K562 (cell line): ENCODE measurements at regions not wholly inside any gene's neighbourhood (a gene's known extent, or its start where the extent isn't known, plus 50 kb on each side); places are given as distances from the start of the nearest gene placed in this dataset.

Experiments
- ATAC-seq: fragments of 200-7000 bp; cut with Tn5 transposase; 3 replicates; pipeline ENCODE4 v1.9.1; 2020; ENCODE audit warnings: moderate library complexity
- BruUV-seq: library from RNA; stranded (reverse); fragments of 400-500 nt; replicated peaks from 2 replicates; lab custom pipeline; 2021; lab: Mats Ljungman, UMichigan
- CTCF ChIA-PET: fragments of 300-600 bp; formaldehyde crosslinking; extraction: SDS; loops from one replicate; lab custom pipeline; 2021; ENCODE audit warnings: low intra/inter-chr PET ratio; lab: Yijun Ruan, JAX
- POLR2A ChIA-PET: fragments of 300-600, 350-650 bp; sonication (Branson Sonifier 250); formaldehyde crosslinking; extraction: SDS; loops from one replicate; lab custom pipeline; 2021; ENCODE audit warnings: antibody characterized with exemption, inconsistent platforms; lab: Yijun Ruan, JAX
- DNase-seq, 4 experiments: peaks; one replicate each; pipeline versions ENCODE4 v3.0.0 to v3.0.0-alpha.2; 2011 to 2018; ENCODE audit warnings: low spot score in 3 of 4, mixed read lengths in 3 of 4; ENCODE audit errors: extremely low read depth in 1 of 4
- FAIRE-seq: peaks from 2 replicates; lab custom pipeline; 2011; peaks lifted over from hg19 to GRCh38; lab: Jason Lieb, UNC
- H2AFZ ChIP-seq: 2 replicates; pipeline ENCODE4 v1.6.0; 2011; ENCODE audit warnings: low read depth, low read length, control low read depth, inconsistent platforms
- H3K27ac ChIP-seq: fragments of 200-600 bp; 3 replicates; pipeline ENCODE4 v1.8.0; 2011; ENCODE audit warnings: low read depth, mild to moderate bottlenecking, control low read depth, inconsistent platforms, low read length, moderate library complexity, mixed read lengths; ENCODE audit errors: extremely low read depth
- H3K27me3 ChIP-seq, 2 experiments: fragments of 300-600 bp in 1 of 2; 2 replicates in 1 of 2; 3 replicates in 1 of 2; pipeline versions ENCODE4 v1.6.0 to v1.8.0; 2011; ENCODE audit warnings: inconsistent platforms in 2 of 2, low read length in 2 of 2, mild to moderate bottlenecking in 1 of 2, mixed read lengths in 1 of 2, moderate library complexity in 1 of 2; ENCODE audit not compliant: control insufficient read depth in 2 of 2, insufficient read depth in 2 of 2
- H3K36me3 ChIP-seq: fragments of 300-600 bp; 3 replicates; pipeline ENCODE4 v1.8.0; 2011; ENCODE audit warnings: mild to moderate bottlenecking, low read length, inconsistent platforms; ENCODE audit not compliant: control insufficient read depth, insufficient read depth
- H3K4me1 ChIP-seq, 2 experiments: fragments of 200-600 bp in 1 of 2; replicated peaks in 1 of 2; 2 replicates in 1 of 2; 3 replicates in 1 of 2; pipeline versions ENCODE4 v1.5.1 to v1.8.0; 2011; ENCODE audit warnings: inconsistent platforms in 2 of 2, low read length in 2 of 2, mild to moderate bottlenecking in 1 of 2, mixed read lengths in 1 of 2, moderate library complexity in 1 of 2; ENCODE audit not compliant: control insufficient read depth in 2 of 2, insufficient read depth in 2 of 2
- H3K4me2 ChIP-seq: 2 replicates; pipeline ENCODE4 v1.6.1; 2011; ENCODE audit warnings: low read length, control low read depth, inconsistent platforms, mixed read lengths; ENCODE audit not compliant: insufficient read depth
- H3K4me3 ChIP-seq: fragments of 200-600 bp; sonication (generic), shearing (Covaris generic); 2 replicates; pipeline ENCODE4 v1.5.1; 2016; ENCODE audit warnings: control low read depth, inconsistent platforms
- H3K79me2 ChIP-seq: fragments of 200-600 bp; 3 replicates; pipeline ENCODE4 v1.8.0; 2011; ENCODE audit warnings: low read length, inconsistent platforms; ENCODE audit not compliant: control insufficient read depth, insufficient read depth
- H3K9ac ChIP-seq, 2 experiments: 2 replicates each; pipeline versions ENCODE4 v1.6.0 to v1.6.1; 2011; ENCODE audit warnings: low read depth in 2 of 2, low read length in 2 of 2, control low read depth in 1 of 2, inconsistent platforms in 1 of 2, mild to moderate bottlenecking in 1 of 2, mixed read lengths in 1 of 2; ENCODE audit not compliant: insufficient read depth in 1 of 2
- H3K9me1 ChIP-seq: one replicate; pipeline ENCODE4 v1.6.0; 2011; ENCODE audit warnings: inconsistent platforms, mild to moderate bottlenecking, low read length, moderate library complexity; ENCODE audit not compliant: control insufficient read depth, insufficient read depth
- H3K9me3 ChIP-seq: replicated peaks from 2 replicates; pipeline ENCODE4 v1.5.1; 2011; ENCODE audit warnings: low read depth, low read length, inconsistent platforms; ENCODE audit not compliant: control insufficient read depth, insufficient read depth
- H4K20me1 ChIP-seq: replicated peaks from 2 replicates; pipeline ENCODE4 v1.6.1; 2011; ENCODE audit warnings: low read length, inconsistent platforms, mixed read lengths; ENCODE audit not compliant: control insufficient read depth, insufficient read depth
- ATF3 ChIP-seq, 2 experiments: fragments of 450-650 bp in 1 of 2; sonication (generic) in 1 of 2; formaldehyde crosslinking in 1 of 2; IDR thresholded peaks in 1 of 2; conservative IDR thresholded peaks in 1 of 2; 2 replicates each; pipeline versions ENCODE4 v1.6.1 to v1.8.1; 2016 to 2023; ENCODE audit warnings: mild to moderate bottlenecking in 2 of 2, moderate library complexity in 2 of 2, inconsistent platforms in 1 of 2, missing genetic modification reagents in 1 of 2
- DNMT1 ChIP-seq: fragments of 450-650 bp; IDR thresholded peaks from 2 replicates; pipeline ENCODE4 v1.6.1; 2016; ENCODE audit warnings: antibody characterized with exemption, mild to moderate bottlenecking
- KDM1A ChIP-seq, 2 experiments: fragments of 450-650 bp; IDR thresholded peaks; 2 replicates each; pipeline ENCODE4 v1.6.1; 2016; ENCODE audit warnings: mild to moderate bottlenecking in 2 of 2
- SAFB2 ChIP-seq: fragments of 200-400 bp; formaldehyde crosslinking; IDR thresholded peaks from 2 replicates; pipeline ENCODE4 v1.6.1; 2018; ENCODE audit warnings: borderline replicate concordance, low read length, low read depth, moderate library complexity; ENCODE audit not compliant: severe bottlenecking
- TAF7 ChIP-seq: fragments of 450-650 bp; IDR thresholded peaks from 2 replicates; pipeline ENCODE4 v1.6.1; 2016; ENCODE audit warnings: missing genetic modification characterization, missing compliant biosample characterization
- ZNF77 ChIP-seq: fragments of 250-450 bp; sonication (Bioruptor Pico); IDR thresholded peaks from 2 replicates; pipeline ENCODE4 v1.5.0; 2020
- WGBS: fragments of 100-300 bp; shearing (Covaris generic); methylation state at CpG from one replicate; pipeline ENCODE4 v1.1.6; 2016; ENCODE audit warnings: low coverage, mixed read lengths; ENCODE audit not compliant: insufficient coverage; ENCODE audit errors: missing lambda C conversion rate; 5-methylcytosine and 5-hydroxymethylcytosine counted together
- in situ Hi-C: fragments of 300-500 bp; cut with MboI; formaldehyde crosslinking; loops from 4 replicates; pipeline ENCODE4 v1.15.0; 2018; ENCODE audit warnings: inconsistent platforms, mixed read lengths
- intact Hi-C: fragments of 100-400 bp; cut with micrococcal nuclease; formaldehyde crosslinking; loops from 2 replicates; pipeline ENCODE4 v1.14.2; 2022

- TF ChIP-seq SAFB2: no peak
- no peak for TF ChIP-seq TAF7 (tag)
- no peak for TF ChIP-seq ATF3 (IDR thresholded peaks at IDR 0.05)
- no peak for TF ChIP-seq ATF3 (CRISPR knock-in tag; conservative IDR thresholded peaks at IDR 0.05)
- TF ChIP-seq, all 486 proteins: peak for 0
Observed at GRCh38 chr18:77905449-77906055, 655.9 kb downstream of the GALR1 start (continued).

- in situ Hi-C loops: no loop called here
- Histone ChIP-seq H3K79me2 (no peaks in the 10 kb centered on the region), H3K27me3 (peaks cover 0 to 26% of the 10 kb centered on the region in 2 experiments; a peak in 4 of 5 replicates), H3K4me2 (no peak overlapping the region), H3K36me3 (no peaks in the 10 kb centered on the region), H2AFZ (no peak overlapping the region), H3K9me3 (0 out of 2 replicates have a peak, but pooled peaks cover 1% of the 10 kb centered on the region), H3K27ac (no peak overlapping the region), H3K9me1 (no peaks in the 10 kb centered on the region), H3K4me3 (no peak overlapping the region), H3K9ac (no peak overlapping the region), H4K20me1 (no peaks in the 10 kb centered on the region), H3K4me1 (no peaks in the 10 kb centered on the region)
- DNase-seq (no peak), FAIRE-seq (no peak), ATAC-seq (no peak)
- POLR2A ChIA-PET: interaction anchor here (0.5 kb wide), 1 partner anchor 810 kb away, joined by 3 read pairs; no protein-coding TSS in a partner anchor
- TF ChIP-seq KDM1A (IDR thresholded peaks at IDR 0.05) (0 out of 4 replicates have a peak, but pooled peaks of 1 of the 2 experiments have one; percentile 11), DNMT1 (no peak), ZNF77 (CRISPR knock-in tag) (no peak)
- BruUV-seq: no TSS peak
- CTCF ChIA-PET: interaction anchor here (0.7 kb wide), 1 partner anchor 26 kb away, joined by 3 read pairs; no protein-coding TSS in a partner anchor
- 12% methylated on average over 20 of the region's 27 CpGs for WGBS
- intact Hi-C loops: no loop called here
Observed at GRCh38 chr18:77906103-77906892, 656.6 kb downstream of the GALR1 start.
